ENCODE measurements at regions not wholly inside any gene's neighbourhood (a gene's known extent, or its start where the extent isn't known, plus 50 kb on each side); places are given as distances from the start of the nearest gene placed in this dataset.
"Not testable (repeated sequence)": the region's sequence is repeated elsewhere in the genome, so short reads cannot be mapped to it uniquely, and the experiment has no call there.

DNA sequence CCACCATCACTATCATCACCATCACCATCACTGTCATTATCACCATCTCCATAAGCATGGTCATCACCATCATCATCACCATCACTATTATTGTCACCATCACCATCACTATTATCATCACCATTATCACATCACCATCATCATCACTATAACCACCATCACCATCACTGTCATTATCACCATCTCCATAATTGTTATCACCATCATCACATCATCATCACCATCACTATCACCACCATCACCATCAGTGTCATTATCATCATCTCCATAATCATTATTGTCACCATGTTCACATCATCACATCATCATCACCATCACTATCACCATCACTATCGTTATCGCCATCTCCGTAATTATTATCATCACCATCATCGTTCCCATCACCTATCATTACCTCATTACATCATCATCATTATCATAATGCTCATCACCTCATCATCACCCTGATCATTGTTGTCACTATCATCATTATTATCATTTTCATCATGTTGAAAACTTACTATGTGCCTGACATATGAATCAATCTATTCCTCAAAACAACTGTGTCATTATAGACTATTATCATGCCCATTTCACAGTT is 280.3 kb upstream of the HS6ST1 start:
- intact Hi-C loops (cut with micrococcal nuclease), result no loop called here
- no peaks in the 10 kb centered on the region for H3K9me3 Mint-ChIP-seq
- H3K36me3 Mint-ChIP-seq (ENCODE audit: low read depth), result no peaks in the 10 kb centered on the region
- H3K4me3 Mint-ChIP-seq, result no peak overlapping the region
- no peaks in the 10 kb centered on the region for H3K4me1 Mint-ChIP-seq
- DNase-seq, result no peak
- H3K27ac Mint-ChIP-seq, result no peak overlapping the region
- H3K27me3 Mint-ChIP-seq, result no peaks in the 10 kb centered on the region

DNA sequence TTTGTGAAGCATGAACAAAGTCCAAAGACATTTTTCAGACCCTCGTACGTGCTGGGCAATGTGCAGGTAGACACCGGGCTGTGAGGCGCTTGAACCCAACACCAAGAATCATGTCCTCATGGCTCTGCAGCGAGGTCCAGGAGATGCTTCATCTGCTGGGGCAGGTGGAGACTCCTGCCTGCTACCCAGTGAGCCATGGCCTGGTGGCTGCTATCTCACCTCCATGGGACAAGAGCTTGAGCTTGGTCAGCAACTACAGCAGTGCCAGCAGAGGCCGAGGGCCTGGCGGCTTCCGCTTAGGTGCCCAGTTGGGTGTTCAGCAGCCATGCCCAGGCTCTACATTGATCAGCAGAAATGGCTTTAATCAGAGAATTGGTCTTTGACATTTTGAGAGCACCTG is 281.0 kb upstream of the HS6ST1 start:
- H3K9me3 Mint-ChIP-seq, result no peaks in the 10 kb centered on the region
- no peak for DNase-seq
- H3K4me3 Mint-ChIP-seq, result no peak overlapping the region
- H3K4me1 Mint-ChIP-seq, result no peaks in the 10 kb centered on the region
- intact Hi-C loops (cut with micrococcal nuclease), result no loop called here
- no peaks in the 10 kb centered on the region for H3K27me3 Mint-ChIP-seq
- no peaks in the 10 kb centered on the region for H3K36me3 Mint-ChIP-seq (ENCODE audit: low read depth)
- H3K27ac Mint-ChIP-seq, result no peak overlapping the region

DNA sequence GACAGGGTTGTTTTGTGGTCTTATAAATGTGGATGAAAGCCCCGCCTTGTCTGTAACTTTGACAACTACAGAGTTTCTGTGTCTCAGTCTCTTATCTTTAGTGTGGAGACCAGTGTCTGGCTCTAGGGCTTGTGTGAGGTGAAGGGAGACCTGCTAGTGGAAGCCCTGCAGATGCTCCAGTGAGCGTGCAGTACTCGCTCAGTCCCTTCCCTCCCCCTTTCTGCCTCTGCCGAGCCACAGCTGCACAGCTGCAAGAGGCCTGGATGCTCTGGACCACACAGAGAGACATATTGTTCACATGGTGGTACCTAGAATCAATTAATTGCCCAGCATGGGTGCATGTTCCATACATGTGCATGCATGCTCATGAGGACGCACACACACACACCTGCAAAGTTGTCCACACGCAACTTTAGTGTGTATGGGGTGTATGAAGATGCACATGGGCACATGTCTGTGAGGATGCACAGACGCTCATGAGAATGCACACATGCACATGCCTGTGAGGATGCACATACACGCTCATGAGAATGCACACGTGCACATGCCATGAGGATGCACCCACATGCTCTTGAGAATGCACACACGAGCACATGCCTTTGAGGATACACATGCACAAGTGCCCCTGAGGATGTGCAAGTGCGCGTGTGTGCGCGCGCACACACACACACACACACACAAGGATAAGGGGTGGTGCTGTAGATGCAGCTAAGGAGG is 282.1 kb upstream of the HS6ST1 start:
- H3K27ac Mint-ChIP-seq, result no peak overlapping the region
- H3K36me3 Mint-ChIP-seq (ENCODE audit: low read depth), result no peaks in the 10 kb centered on the region
- no peaks in the 10 kb centered on the region for H3K4me1 Mint-ChIP-seq
- H3K9me3 Mint-ChIP-seq, result no peaks in the 10 kb centered on the region
- H3K4me3 Mint-ChIP-seq, result no peak overlapping the region
- intact Hi-C loops (cut with micrococcal nuclease), result no loop called here
- no peak for DNase-seq
- H3K27me3 Mint-ChIP-seq, result no peaks in the 10 kb centered on the region

DNA sequence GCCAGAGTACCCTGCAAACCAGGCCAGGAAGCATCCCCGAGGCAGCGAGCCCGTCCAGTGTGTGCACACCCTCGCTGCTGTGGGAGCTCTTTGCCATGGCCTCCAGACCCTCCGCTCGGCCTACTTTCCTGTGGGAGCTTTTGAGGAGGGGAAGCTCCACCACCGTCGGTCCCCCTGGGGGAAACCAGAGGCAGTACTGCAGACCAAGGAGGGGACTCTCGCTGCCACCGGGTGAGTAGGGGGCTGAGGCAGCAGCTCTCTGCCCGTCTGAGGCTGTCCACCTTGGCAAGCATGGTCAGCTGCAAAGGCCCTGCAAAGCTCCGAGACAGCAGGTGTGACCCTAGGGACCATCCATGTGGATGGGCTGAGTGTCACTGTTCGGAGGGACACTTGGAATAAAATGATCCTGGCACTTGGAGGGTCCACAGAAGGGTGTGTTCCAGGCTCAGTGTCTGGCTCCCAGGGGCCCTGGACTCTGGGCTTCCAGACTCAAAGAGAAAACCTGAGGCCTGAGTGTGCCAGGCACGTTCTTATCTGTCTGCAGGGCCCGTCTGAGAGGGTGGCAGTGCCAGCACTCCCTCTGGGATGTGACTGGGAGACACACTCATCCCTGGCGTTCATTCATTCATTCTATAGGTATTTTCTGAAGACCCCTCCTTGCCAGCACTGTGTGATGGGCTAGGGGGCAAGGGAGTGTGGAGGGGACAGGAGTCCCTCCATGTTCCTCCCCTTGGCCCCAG is 282.8 kb upstream of the HS6ST1 start:
- intact Hi-C loops (cut with micrococcal nuclease), result no loop called here
- no peaks in the 10 kb centered on the region for H3K9me3 Mint-ChIP-seq
- no peak for DNase-seq
- H3K4me3 Mint-ChIP-seq, result no peak overlapping the region
- H3K36me3 Mint-ChIP-seq (ENCODE audit: low read depth), result no peaks in the 10 kb centered on the region
- H3K27me3 Mint-ChIP-seq, result no peaks in the 10 kb centered on the region
- no peak overlapping the region for H3K27ac Mint-ChIP-seq
- no peaks in the 10 kb centered on the region for H3K4me1 Mint-ChIP-seq

DNA sequence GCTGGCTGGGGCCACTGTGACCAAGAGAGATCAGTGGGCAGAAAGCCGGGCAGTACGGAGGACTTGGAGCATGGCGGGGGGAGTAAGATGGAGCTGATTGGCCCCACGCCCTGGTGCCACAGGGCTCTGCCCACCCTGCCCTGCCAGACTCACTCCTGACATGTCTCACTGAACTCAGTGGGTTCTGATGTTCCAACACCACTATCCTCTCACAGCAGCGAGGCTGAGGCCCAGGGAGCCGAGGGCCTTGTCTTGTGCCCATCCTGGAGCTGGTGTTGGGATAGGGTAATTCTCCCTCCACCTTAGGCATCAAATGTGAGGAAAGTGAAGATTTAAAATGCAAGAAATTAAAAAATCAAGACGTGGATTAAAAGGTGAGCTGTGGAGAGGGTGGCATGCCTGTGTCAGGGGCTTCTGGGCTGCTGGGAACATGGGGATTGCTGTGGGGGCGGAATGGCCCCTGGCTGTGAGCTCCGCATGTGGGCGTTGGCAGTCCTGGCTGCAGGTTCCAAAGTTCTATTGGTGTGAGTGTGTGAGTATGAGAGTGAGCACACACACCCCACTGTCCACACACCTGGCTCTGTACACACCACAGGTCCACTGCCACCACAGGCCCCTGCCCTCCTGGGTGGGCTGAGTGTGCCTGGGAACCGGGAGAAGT is 283.5 kb upstream of the HS6ST1 start:
- DNase-seq, result no peak
- Mint-ChIP-seq H3K4me3 (no peak overlapping the region), H3K36me3 (ENCODE audit: low read depth) (no peaks in the 10 kb centered on the region), H3K9me3 (no peaks in the 10 kb centered on the region), H3K4me1 (no peaks in the 10 kb centered on the region), H3K27ac (no peak overlapping the region), H3K27me3 (no peaks in the 10 kb centered on the region)
- intact Hi-C loops (cut with micrococcal nuclease), result no loop called here

DNA sequence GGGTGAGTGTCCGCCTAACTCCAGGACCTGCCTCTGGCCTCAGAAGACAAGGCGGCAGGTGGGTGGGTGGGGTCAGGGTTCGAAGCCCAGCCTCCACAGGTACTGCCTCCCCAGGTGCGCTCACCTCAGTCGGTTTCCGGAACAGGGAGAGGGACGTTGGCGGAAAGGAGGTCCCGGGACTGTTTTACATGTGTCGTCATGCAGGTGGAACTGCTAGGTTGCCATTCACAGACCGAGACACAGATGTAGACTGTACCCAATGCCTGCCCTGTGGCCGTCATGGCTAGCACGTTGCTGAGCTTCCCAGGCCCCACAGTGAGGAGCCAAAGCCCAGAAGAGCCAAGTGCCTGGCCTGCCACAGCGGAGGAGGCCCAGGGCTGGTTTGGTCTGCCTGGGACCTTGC is 284.0 kb upstream of the HS6ST1 start:
- Mint-ChIP-seq H3K4me1 (no peaks in the 10 kb centered on the region), H3K36me3 (ENCODE audit: low read depth) (no peaks in the 10 kb centered on the region), H3K27me3 (no peaks in the 10 kb centered on the region), H3K27ac (no peak overlapping the region), H3K4me3 (no peak overlapping the region), H3K9me3 (no peaks in the 10 kb centered on the region)
- intact Hi-C loops (cut with micrococcal nuclease), result no loop called here
- DNase-seq, result no peak

DNA sequence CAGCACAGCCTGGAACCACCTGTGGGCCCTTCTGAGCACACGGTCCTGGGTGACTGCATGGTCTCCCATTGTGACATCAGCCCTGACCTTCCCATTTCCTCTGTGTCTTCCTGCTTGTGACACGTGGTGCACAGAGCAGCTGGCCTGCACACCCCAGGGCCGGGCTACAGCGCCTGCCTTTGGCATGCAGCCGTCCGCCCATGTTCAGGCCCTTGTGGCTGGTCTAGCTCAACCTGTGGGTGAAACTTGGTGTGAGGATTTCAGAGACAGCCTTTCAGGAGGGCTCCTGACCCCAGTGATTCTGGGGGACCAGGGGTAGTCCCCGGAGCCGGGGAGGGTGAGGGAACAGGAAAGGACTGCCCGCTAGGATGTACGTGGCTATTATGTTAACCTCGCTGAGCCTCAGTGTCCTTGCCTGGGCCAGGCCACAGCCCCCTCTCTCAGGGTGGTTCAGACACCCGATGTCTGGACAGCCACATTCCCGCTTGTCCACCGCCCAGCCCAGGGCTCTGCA is 284.8 kb upstream of the HS6ST1 start:
- H3K36me3 Mint-ChIP-seq (ENCODE audit: low read depth), result no peaks in the 10 kb centered on the region
- no peak overlapping the region for H3K27ac Mint-ChIP-seq
- H3K4me1 Mint-ChIP-seq, result no peaks in the 10 kb centered on the region
- intact Hi-C loops (cut with micrococcal nuclease), result no loop called here
- H3K9me3 Mint-ChIP-seq, result no peaks in the 10 kb centered on the region
- no peak for DNase-seq
- no peak overlapping the region for H3K4me3 Mint-ChIP-seq
- no peaks in the 10 kb centered on the region for H3K27me3 Mint-ChIP-seq

DNA sequence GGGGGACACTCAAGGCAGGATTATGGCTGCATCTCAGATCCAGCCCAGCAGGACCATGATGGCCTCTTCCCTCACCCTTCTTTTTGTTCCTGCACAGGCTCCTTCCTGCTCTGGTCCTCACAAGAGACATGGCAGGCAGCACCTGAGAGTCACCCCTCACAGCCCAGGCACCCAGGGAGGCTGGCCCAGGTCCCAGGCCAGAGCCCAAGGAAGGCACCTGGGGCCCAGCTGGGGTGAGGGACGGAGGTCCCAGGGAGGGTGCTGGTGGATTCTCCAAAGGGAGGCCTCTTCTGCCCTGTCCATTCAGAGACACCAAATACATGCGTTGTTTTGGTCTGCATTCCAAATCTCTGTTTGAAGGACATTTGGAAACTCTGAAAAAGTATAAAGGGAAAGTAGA is 285.4 kb upstream of the HS6ST1 start:
- no peaks in the 10 kb centered on the region for H3K36me3 Mint-ChIP-seq (ENCODE audit: low read depth)

DNA sequence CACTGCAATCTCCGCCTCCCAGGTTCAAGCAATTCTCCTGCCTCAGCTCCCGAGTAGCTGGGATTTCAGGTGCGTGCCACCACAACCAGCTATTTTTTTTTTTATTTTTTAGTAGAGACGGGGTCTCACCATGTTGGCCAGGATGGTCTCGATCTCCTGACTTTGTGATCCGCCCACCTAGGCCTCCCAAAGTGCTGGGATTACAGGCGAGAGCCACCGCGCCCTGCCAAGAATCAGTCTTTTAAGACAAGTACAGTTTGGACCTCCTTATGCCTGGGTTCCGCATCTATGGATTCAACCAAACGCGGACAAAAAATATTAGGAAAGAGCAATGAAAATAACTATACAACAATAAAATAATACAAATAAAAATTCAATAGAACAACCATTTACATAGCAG is 285.9 kb upstream of the HS6ST1 start:
- H3K27me3 Mint-ChIP-seq; DNase-seq; H3K9me3 Mint-ChIP-seq; H3K4me1 Mint-ChIP-seq; intact Hi-C loops (cut with micrococcal nuclease); H3K4me3 Mint-ChIP-seq; H3K27ac Mint-ChIP-seq; H3K36me3 Mint-ChIP-seq (ENCODE audit: low read depth): not testable (repeated sequence)

More for the DNA sequence above, 285.4 kb upstream of the HS6ST1 start:
- DNase-seq, result no peak
- no peaks in the 10 kb centered on the region for H3K27me3 Mint-ChIP-seq
- intact Hi-C loops (cut with micrococcal nuclease), result no loop called here
- no peak overlapping the region for H3K27ac Mint-ChIP-seq
- H3K4me3 Mint-ChIP-seq, result no peak overlapping the region
- H3K4me1 Mint-ChIP-seq, result no peaks in the 10 kb centered on the region
- no peaks in the 10 kb centered on the region for H3K9me3 Mint-ChIP-seq

DNA sequence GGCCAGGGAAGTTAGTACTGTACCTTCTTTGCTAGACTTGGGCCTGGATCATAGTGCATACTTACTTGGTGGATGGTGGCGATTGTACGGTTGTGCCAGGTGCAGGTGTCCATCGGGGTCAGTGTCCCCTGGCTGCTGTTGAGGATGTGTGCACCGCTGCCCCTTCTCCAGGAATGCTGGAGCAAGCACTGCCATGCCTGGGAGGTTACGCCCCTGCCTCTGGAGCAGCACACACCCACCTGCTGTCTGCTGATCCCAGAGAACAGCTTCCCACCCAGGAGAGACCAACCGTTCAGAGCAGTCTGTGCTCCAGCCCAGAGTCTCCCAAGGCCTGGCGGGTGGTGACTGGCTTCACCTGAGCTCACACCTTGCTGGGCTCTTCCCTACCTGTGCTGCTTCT is 286.8 kb upstream of the HS6ST1 start:
- H3K27me3 Mint-ChIP-seq, result no peaks in the 10 kb centered on the region
- H3K27ac Mint-ChIP-seq, result no peak overlapping the region
- H3K36me3 Mint-ChIP-seq (ENCODE audit: low read depth), result no peaks in the 10 kb centered on the region
- H3K9me3 Mint-ChIP-seq, result no peaks in the 10 kb centered on the region
- H3K4me1 Mint-ChIP-seq, result no peaks in the 10 kb centered on the region
- intact Hi-C loops (cut with micrococcal nuclease), result no loop called here
- H3K4me3 Mint-ChIP-seq, result no peak overlapping the region
- no peak for DNase-seq

DNA sequence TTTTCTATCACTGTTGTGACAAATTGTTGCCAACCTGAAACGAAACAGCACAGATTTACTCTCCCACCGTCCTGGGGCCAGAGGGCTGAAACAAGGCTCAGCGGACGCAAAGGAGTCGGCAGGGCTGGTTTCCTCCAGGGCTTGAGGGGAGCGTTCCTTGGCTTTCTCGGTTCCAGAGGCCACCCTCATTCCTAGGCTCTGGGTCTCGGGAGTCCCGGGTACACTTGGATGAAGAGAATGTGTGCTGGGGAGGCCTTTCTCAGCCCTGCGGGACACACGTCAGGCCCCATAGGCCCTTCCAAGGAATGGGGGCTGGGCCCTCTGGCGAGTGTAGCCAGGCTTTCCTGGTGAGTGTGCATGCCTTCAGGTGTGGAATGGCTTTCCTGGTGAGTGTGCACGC is 287.3 kb upstream of the HS6ST1 start:
- no peak for DNase-seq
- Mint-ChIP-seq H3K4me3 (no peak overlapping the region), H3K9me3 (no peaks in the 10 kb centered on the region), H3K4me1 (no peaks in the 10 kb centered on the region), H3K27me3 (no peaks in the 10 kb centered on the region), H3K27ac (no peak overlapping the region), H3K36me3 (ENCODE audit: low read depth) (no peaks in the 10 kb centered on the region)
- intact Hi-C loops (cut with micrococcal nuclease), result no loop called here

DNA sequence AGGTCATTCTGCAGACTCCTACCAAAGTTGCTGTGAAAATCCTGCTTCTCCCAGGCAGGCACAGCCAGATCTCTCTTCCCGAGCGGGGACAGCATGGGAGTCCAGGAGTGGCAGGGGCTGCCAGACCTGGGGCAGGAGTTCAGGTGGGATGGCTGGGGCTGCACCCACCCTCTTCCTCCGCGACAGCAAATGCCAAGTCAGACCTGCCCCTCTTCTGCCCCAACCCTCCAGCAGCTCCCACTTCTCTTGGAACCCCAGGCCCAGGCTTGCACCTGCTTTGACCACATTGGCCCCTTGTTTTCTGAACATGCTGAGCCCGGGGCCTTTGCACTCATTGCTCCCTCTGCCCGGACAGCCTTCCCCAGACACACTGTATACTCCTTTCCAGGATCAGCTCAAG is 288.2 kb upstream of the HS6ST1 start:
- Mint-ChIP-seq H3K4me3 (no peak overlapping the region), H3K36me3 (ENCODE audit: low read depth) (no peaks in the 10 kb centered on the region), H3K27ac (no peak overlapping the region), H3K9me3 (no peaks in the 10 kb centered on the region), H3K27me3 (no peaks in the 10 kb centered on the region), H3K4me1 (no peaks in the 10 kb centered on the region)
- intact Hi-C loops (cut with micrococcal nuclease), result no loop called here
- DNase-seq, result no peak

DNA sequence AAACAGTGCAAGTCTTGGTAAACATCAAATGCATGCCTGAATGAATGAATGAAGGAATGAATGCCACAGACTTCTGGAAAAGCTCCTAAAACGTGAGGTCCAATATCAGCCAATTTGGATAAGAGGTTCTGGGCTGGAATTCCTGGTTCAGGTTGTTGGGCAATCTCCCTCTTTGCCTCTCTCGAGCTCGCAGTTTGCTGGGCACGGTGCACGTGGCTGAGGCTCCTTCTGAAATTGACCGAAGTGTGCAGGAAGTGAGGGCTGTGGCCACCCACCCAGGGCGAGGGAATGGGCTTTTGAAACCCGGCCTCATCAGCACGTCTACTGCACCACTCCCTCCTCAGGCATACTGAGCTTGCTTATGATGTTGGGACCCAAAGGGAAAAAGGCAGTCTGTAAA is 288.8 kb upstream of the HS6ST1 start:
- Mint-ChIP-seq H3K27ac (no peak overlapping the region), H3K9me3 (no peaks in the 10 kb centered on the region), H3K4me3 (no peak overlapping the region), H3K36me3 (ENCODE audit: low read depth) (no peaks in the 10 kb centered on the region), H3K4me1 (no peaks in the 10 kb centered on the region), H3K27me3 (no peaks in the 10 kb centered on the region)
- intact Hi-C loops (cut with micrococcal nuclease), result no loop called here
- no peak for DNase-seq

DNA sequence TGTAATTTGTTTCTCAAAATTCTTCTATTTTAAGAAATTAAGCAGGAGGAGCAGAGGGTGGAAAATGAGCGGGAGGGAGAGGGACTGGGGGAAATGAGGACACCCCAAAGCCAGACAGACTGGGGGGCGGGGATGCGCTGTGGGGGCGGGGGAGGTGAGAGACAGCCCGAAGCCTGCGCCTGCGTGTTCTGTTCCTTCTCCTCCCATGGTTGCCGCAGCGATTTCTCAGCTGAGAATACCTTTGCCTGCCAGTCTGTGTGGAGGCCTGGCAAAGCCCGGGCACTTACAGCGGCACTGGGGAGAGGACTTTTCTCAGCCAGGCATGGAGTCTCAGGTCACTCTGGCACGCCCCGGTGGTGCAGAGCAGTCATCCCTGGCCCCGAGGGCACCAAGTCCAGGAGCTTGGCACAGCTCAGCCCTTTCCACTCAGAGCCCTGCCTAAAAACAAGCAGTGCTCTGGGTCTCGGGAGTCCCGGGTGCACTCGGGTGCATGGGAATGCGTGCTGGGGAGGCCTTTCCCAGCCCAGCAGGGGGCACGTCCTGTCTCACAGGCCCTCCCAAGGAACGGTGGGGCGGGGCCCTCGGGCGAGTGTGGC is 289.3 kb upstream of the HS6ST1 start:
- Mint-ChIP-seq H3K4me3 (no peak overlapping the region), H3K9me3 (no peaks in the 10 kb centered on the region), H3K36me3 (ENCODE audit: low read depth) (no peaks in the 10 kb centered on the region), H3K27me3 (no peaks in the 10 kb centered on the region), H3K4me1 (no peaks in the 10 kb centered on the region), H3K27ac (no peak overlapping the region)
- intact Hi-C loops (cut with micrococcal nuclease), result no loop called here
- no peak for DNase-seq
